Astrocyte of the cerebellum (primary cell): ENCODE measurements at regions not wholly inside any gene's neighbourhood (a gene's known extent, or its start where the extent isn't known, plus 50 kb on each side); places are given as distances from the start of the nearest gene placed in this dataset.
A peak's percentile ranks its signal among the peaks of the same experiment; 100 is the strongest.

Source experiments
- DNase-seq: peaks from one replicate; pipeline ENCODE4 v3.0.0-alpha.2; 2011; ENCODE audit warnings: low read depth
- H3K4me3 ChIP-seq: 2 replicates; pipeline ENCODE4 v1.5.1; 2011; ENCODE audit warnings: mild to moderate bottlenecking, low read depth, low read length, moderate library complexity
- CTCF ChIP-seq: IDR thresholded peaks from 2 replicates; pipeline ENCODE4 v1.5.1; 2012; ENCODE audit warnings: low read length, low read depth, moderate library complexity, mild to moderate bottlenecking; ENCODE audit errors: missing control alignments
- in situ Hi-C: cut with HindIII; loops from 2 replicates; pipeline ENCODE4 v1.10.0; 2017; ENCODE audit warnings: low sequenced_read_pairs

GRCh38 chr18:25661831-25662230 is 309.9 kb upstream of the ZNF521 start:
- TF ChIP-seq CTCF, result no peak
- in situ Hi-C loops, result no loop called here
- no peak for DNase-seq

GRCh38 chr18:25659541-25659940 is 307.6 kb upstream of the ZNF521 start:
- no peak for DNase-seq
- in situ Hi-C loops, result no loop called here
- no peak overlapping the region for H3K4me3 ChIP-seq
- TF ChIP-seq CTCF, result no peak

More at GRCh38 chr18:25661831-25662230, 309.9 kb upstream of the ZNF521 start:
- H3K4me3 ChIP-seq, result no peak overlapping the region

- in situ Hi-C loops, result no loop called here
- DNase-seq, result no peak
- H3K4me3 ChIP-seq, result no peak overlapping the region
- no peak for TF ChIP-seq CTCF
Measured at GRCh38 chr18:25658476-25658875, 306.5 kb upstream of the ZNF521 start.

GRCh38 chr18:25651553-25651952 is 299.6 kb upstream of the ZNF521 start:
- in situ Hi-C loops, result no loop called here
- no peak for TF ChIP-seq CTCF
- no peak for DNase-seq
- no peak overlapping the region for H3K4me3 ChIP-seq

- no peak overlapping the region for H3K4me3 ChIP-seq
- no peak for TF ChIP-seq CTCF
- peak; percentile 96 for DNase-seq
- in situ Hi-C loops, result no loop called here
Measured at GRCh38 chr18:25650201-25650941, 298.4 kb upstream of the ZNF521 start.

GRCh38 chr18:25648716-25649260 is 296.8 kb upstream of the ZNF521 start:
- DNase-seq, result no peak
- TF ChIP-seq CTCF, result no peak
- in situ Hi-C loops, result no loop called here

GRCh38 chr18:25647404-25647803 is 295.4 kb upstream of the ZNF521 start:
- TF ChIP-seq CTCF, result no peak
- no peak for DNase-seq
- in situ Hi-C loops, result no loop called here
- no peak overlapping the region for H3K4me3 ChIP-seq

More at GRCh38 chr18:25648716-25649260, 296.8 kb upstream of the ZNF521 start:
- H3K4me3 ChIP-seq, result no peak overlapping the region
